DMS53 (cell line): ENCODE measurements at regions not wholly inside any gene's neighbourhood (a gene's known extent, or its start where the extent isn't known, plus 50 kb on each side); places are given as distances from the start of the nearest gene placed in this dataset.

Experiments
- DNase-seq: peaks from one replicate; lab custom pipeline; 2025; lab: John Stamatoyannopoulos, UW

DNA sequence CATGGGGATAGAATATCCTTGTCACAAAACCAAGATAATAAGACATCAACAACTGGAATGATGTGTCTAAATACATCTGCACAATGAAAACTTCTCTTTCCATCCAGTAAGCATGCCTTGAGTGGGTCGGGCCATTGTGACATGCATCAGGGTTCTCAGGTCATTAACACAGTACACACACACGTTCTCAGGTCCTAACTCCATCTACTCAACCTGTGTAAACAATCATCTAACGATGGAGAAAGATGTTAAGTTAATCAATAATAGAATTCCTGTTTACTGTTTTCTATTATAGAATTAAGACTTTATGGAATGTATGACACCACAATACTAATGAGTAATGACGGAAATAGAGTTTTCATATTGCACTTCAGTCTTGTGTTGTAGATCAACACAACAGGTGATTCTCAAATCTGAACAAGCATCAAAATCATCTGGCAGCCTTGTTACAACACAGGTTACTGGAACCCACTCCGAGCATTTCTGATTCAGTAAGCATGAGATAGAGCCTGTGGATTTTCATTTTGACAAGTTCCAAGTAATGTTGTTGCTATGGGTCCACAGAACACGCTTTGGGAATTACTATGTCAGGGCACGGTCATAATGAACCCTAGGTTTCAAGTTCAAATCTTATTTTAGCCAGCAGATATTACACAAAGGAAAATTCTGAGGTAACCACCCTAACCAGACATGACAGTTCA, 315.8 kb upstream of the TEX13C start:
- DNase-seq = peak; percentile 61

DNA sequence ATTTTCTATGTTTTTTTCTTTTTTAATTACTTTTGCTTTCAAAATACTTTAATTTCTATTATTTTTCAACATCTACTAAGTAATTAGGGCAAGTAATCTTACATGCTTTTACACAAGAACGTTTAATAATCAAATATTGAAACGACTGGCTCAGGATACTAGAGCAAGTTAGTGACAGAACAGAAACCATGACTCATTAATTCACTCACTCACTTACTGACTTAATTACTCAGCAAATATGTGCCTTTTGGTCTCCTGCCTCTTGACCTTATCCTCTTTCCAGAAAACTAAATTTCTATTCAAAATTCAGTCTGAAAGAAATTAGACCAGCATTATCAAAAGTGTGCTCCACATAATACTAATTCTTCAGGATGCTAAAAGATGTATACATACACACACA, 314.9 kb upstream of the TEX13C start:
- DNase-seq = peak; percentile 66

DNA sequence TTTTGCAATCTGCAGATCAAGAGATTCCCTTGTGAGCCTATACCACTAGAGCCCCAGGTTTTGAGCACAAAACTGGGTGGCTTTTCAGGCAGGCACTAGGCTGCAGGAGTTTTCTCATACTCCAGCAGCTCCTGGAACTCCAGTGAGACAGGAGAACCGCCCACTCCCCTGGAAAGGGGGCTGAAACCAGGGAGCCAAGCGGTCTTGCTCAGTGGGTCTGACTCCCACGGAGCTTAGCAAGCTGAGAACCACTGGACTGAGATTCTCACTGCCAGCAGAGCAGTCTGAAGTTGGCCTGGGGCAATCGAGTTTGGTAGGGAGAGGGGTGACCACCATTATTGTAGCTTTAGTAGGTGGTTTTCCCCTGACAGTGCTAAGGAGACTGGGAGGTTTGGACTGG, 313.8 kb upstream of the TEX13C start:
- no peak for DNase-seq

DNA sequence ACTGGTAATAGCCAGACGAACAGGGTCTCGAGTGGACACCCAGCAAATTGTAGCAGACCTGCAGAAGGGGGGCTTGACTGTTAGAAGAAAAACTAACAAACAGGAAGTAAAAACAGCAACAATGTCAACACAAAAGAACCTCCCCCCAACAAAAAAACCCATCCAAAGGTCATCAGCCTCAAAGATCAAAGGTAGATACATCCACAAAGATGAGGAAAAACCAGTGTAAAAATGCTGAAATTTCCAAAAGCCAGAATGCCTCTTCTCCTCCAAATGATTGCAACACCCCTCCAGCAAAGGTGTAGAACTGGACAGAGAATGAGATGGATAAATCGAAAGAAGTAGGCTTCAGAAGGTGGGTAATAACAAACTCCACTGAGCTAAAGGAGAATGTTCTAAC, 313.0 kb upstream of the TEX13C start:
- DNase-seq = no peak

DNA sequence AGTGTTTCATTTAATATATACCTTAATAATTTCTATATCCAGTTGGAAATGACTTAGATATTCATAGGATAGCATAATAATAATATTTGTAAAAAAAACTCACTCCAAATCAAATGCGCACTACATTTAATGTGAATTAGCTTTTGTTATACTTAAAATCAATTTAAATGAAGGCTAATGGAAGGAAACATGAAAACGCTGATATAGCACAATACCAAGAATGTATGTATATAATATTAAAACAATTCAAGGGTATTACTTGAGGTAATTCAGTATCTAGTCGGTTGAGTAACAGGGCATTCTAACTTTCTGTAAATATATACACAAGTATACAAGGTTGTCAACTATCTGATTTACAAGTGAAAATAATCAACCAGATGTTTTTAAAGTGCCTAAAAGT, 307.1 kb upstream of the TEX13C start:
- DNase-seq = no peak

- DNase-seq = no peak
Observed at GRCh38 chrX:125029131-125029530, 290.5 kb upstream of the TEX13C start.
